SK-N-MC (cell line): ENCODE measurements at regions not wholly inside any gene's neighbourhood (a gene's known extent, or its start where the extent isn't known, plus 50 kb on each side); places are given as distances from the start of the nearest gene placed in this dataset.

Experiments used
- EZH2 ChIP-seq: fragments of 200-600 bp; sonication (generic); IDR thresholded peaks from one replicate; pipeline ENCODE4 v1.6.1; 2017; ENCODE audit warnings: antibody characterized with exemption
- FOXP2 ChIP-seq: optimal IDR thresholded peaks from 2 replicates; pipeline ENCODE3; 2011; ENCODE audit warnings: mild to moderate bottlenecking, moderate library complexity; ENCODE audit not compliant: insufficient read depth; ENCODE audit errors: extremely low read length, control extremely low read depth
- POLR2AphosphoS5 ChIP-seq: IDR thresholded peaks from 2 replicates; pipeline ENCODE4 v1.6.1; 2012; ENCODE audit warnings: mild to moderate bottlenecking, low read depth, low read length, borderline replicate concordance

DNA sequence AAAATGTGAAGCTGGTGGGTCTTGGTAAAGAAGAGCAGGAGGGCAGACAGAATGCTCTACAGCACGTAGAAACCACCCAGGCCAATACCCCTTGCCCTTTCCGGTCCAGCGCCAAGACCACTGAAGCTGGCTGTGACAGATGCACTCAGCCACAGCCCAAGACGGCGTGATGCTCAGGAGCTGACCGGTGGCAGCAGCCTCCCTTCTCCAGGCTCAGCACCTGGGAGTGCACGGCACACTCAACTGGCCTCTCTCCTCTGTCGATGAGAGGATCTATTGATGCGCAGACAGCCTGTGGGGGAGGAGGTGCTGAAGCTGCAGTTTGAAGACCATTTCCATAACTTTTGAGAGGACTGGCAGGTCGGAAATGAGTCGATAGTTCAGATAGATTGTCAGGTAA is 141.0 kb upstream of the MYT1L start:
- no peak for TF ChIP-seq EZH2
- TF ChIP-seq POLR2AphosphoS5: no peak
- TF ChIP-seq FOXP2: no peak
